AG04450 (cell line): ENCODE measurements at regions not wholly inside any gene's neighbourhood (a gene's known extent, or its start where the extent isn't known, plus 50 kb on each side); places are given as distances from the start of the nearest gene placed in this dataset.

Experiments
- CTCF ChIA-PET: fragments of 300-600, 350-600 bp; formaldehyde crosslinking; extraction: SDS; loops from one replicate; lab custom pipeline; 2022; ENCODE audit warnings: antibody characterized with exemption, inconsistent platforms; lab: Charles Lee
- POLR2A ChIA-PET: fragments of 350-600 bp; formaldehyde crosslinking; extraction: SDS; loops from one replicate; lab custom pipeline; 2021; ENCODE audit warnings: antibody characterized with exemption, inconsistent platforms; lab: Yijun Ruan, JAX
- DNase-seq: peaks from one replicate; pipeline ENCODE4 v3.0.0-alpha.2; 2011; ENCODE audit warnings: low read depth, low spot score
- H3K27ac ChIP-seq: one replicate; pipeline ENCODE4 v1.5.1; 2012; ENCODE audit warnings: low read depth, low read length, control low read depth
- H3K27me3 ChIP-seq: one replicate; pipeline ENCODE4 v1.6.0; 2012; ENCODE audit warnings: low read length; ENCODE audit not compliant: control insufficient read depth, insufficient read depth
- H3K4me3 ChIP-seq: 2 replicates; pipeline ENCODE4 v1.5.1; 2011; ENCODE audit warnings: mild to moderate bottlenecking, low read depth, low read length, control low read depth
- H3K9me3 ChIP-seq: 2 replicates; pipeline ENCODE4 v1.5.1; 2012; ENCODE audit warnings: low read length; ENCODE audit not compliant: control insufficient read depth, insufficient read depth
- CTCF ChIP-seq: IDR thresholded peaks from 2 replicates; pipeline ENCODE4 v1.5.1; 2011; ENCODE audit warnings: low read depth, low read length, control low read depth, inconsistent platforms

- Histone ChIP-seq H3K9me3 (no peaks in the 10 kb centered on the region), H3K4me3 (no peak overlapping the region), H3K27ac (no peak overlapping the region), H3K27me3 (no peaks in the 10 kb centered on the region)
- POLR2A ChIA-PET = no interaction called here
- TF ChIP-seq CTCF = no peak
- CTCF ChIA-PET = no interaction called here
- no peak for DNase-seq
Observed at GRCh38 chr11:13116491-13116890, 107.4 kb downstream of the RASSF10 start.

GRCh38 chr11:13117344-13117743 is 108.2 kb downstream of the RASSF10 start:
- TF ChIP-seq CTCF = no peak
- H3K9me3 ChIP-seq = no peaks in the 10 kb centered on the region
- CTCF ChIA-PET = no interaction called here
- H3K27ac ChIP-seq = no peak overlapping the region
- no peak for DNase-seq
- no peaks in the 10 kb centered on the region for H3K27me3 ChIP-seq
- H3K4me3 ChIP-seq = no peak overlapping the region
- POLR2A ChIA-PET = interaction anchor here (0.6 to 1.5 kb wide), 2 partner anchors 10 to 99 kb away, joined by 4 read pairs; no protein-coding TSS in a partner anchor

GRCh38 chr11:13118194-13118593 is 109.1 kb downstream of the RASSF10 start:
- no peaks in the 10 kb centered on the region for H3K9me3 ChIP-seq
- peak overlapping the region; percentile 52 for H3K27ac ChIP-seq
- CTCF ChIA-PET = interaction anchor here (1.1 kb wide), 1 partner anchor 34 kb away, joined by 4 read pairs; no protein-coding TSS in a partner anchor
- DNase-seq = peak; percentile 83
- no peak for TF ChIP-seq CTCF
- no peaks in the 10 kb centered on the region for H3K27me3 ChIP-seq
- POLR2A ChIA-PET = interaction anchor here (0.6 to 1.5 kb wide), 2 partner anchors 10 to 221 kb away, joined by 3 to 4 read pairs; no protein-coding TSS in a partner anchor
- no peak overlapping the region for H3K4me3 ChIP-seq

- POLR2A ChIA-PET = interaction anchor here (0.6 to 1.5 kb wide), 2 partner anchors 9 to 221 kb away, joined by 3 to 4 read pairs; no protein-coding TSS in a partner anchor
- CTCF ChIA-PET = interaction anchor here (1.1 kb wide), 1 partner anchor 34 kb away, joined by 4 read pairs; no protein-coding TSS in a partner anchor
- Histone ChIP-seq H3K27me3 (no peaks in the 10 kb centered on the region), H3K4me3 (no peak overlapping the region), H3K9me3 (no peaks in the 10 kb centered on the region), H3K27ac (peak overlapping the region; percentile 52)
- no peak for DNase-seq
- TF ChIP-seq CTCF = no peak
Observed at GRCh38 chr11:13118650-13119049, 109.5 kb downstream of the RASSF10 start.

GRCh38 chr11:13119361-13119760 is 110.2 kb downstream of the RASSF10 start:
- no peak for DNase-seq
- CTCF ChIA-PET = no interaction called here
- no peaks in the 10 kb centered on the region for H3K27me3 ChIP-seq

More at GRCh38 chr11:13119361-13119760, 110.2 kb downstream of the RASSF10 start:
- POLR2A ChIA-PET = no interaction called here
- Histone ChIP-seq H3K27ac (no peak overlapping the region), H3K9me3 (no peaks in the 10 kb centered on the region), H3K4me3 (no peak overlapping the region)
- no peak for TF ChIP-seq CTCF
